GM12873 (cell line): ENCODE measurements at regions not wholly inside any gene's neighbourhood (a gene's known extent, or its start where the extent isn't known, plus 50 kb on each side); places are given as distances from the start of the nearest gene placed in this dataset.

Source experiments
- TF ChIP-seq, protein P1 (sequence below): IDR thresholded peaks from 2 replicates; pipeline ENCODE4 v1.5.1; 2012; ENCODE audit warnings: low read depth, mild to moderate bottlenecking, moderate library complexity, low read length, control low read depth; ENCODE audit not compliant: insufficient read depth; ENCODE audit errors: missing control alignments

DNA sequence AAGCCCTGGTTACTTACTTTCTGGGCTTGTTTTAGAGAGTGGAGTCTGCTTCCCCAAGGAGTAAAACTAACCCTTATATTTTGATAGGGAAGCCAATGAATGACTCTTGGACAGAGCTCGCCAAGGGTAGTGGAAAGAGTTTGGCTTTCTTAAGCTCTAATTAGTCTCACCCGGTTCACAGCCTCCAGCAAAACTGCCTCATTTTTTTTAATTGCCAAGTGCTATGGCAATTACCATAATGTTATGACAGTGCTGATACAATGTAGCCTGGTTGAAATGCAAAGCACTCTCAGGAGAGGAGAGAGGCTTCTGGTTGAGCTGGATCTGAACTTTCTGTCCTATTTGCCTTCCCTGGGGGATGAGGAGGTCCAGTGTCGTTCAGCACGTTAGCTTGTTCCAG lies 376.1 kb upstream of the CHRM2 start:
- TF ChIP-seq, protein P1, sequence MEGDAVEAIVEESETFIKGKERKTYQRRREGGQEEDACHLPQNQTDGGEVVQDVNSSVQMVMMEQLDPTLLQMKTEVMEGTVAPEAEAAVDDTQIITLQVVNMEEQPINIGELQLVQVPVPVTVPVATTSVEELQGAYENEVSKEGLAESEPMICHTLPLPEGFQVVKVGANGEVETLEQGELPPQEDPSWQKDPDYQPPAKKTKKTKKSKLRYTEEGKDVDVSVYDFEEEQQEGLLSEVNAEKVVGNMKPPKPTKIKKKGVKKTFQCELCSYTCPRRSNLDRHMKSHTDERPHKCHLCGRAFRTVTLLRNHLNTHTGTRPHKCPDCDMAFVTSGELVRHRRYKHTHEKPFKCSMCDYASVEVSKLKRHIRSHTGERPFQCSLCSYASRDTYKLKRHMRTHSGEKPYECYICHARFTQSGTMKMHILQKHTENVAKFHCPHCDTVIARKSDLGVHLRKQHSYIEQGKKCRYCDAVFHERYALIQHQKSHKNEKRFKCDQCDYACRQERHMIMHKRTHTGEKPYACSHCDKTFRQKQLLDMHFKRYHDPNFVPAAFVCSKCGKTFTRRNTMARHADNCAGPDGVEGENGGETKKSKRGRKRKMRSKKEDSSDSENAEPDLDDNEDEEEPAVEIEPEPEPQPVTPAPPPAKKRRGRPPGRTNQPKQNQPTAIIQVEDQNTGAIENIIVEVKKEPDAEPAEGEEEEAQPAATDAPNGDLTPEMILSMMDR = no peak

DNA sequence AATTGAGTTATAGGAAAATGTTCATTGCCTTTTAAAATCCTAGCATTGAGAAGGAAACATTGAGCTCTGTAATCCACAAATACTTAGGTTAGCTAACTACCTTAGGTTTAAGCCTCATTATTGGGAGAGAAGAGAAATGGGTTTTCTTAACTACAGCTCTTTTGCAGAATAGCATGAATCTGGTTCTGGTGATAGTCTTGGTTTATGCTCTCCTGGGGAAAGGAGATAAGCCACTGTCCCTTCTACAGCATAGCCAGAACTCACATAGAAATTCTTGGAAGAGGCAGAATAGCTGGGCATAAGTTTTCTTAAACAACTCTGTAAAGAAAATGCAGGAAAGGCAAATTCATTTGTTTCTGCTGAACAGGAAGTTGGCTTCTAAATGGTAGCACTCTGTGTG lies 378.6 kb upstream of the CHRM2 start:
- TF ChIP-seq, protein P1 = no peak

DNA sequence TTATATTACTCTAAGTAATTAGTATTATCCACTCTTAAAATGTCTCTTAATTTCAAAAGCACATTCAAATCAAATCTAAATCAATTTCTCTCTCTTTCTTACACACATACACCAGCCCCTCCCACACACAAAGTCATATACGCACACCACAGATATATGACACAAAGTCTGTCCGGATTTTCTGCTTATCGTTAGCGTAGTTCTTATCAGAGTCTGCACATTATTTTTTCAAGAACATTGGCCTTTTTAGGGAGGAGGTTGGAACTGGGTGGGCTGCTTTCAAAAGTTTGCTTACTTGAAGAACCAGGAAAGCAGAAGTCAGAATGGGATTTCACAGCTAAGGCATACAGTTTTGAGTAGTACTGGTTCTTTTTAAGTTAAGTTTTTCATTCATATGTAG lies 387.6 kb upstream of the CHRM2 start:
- TF ChIP-seq, protein P1 = no peak

DNA sequence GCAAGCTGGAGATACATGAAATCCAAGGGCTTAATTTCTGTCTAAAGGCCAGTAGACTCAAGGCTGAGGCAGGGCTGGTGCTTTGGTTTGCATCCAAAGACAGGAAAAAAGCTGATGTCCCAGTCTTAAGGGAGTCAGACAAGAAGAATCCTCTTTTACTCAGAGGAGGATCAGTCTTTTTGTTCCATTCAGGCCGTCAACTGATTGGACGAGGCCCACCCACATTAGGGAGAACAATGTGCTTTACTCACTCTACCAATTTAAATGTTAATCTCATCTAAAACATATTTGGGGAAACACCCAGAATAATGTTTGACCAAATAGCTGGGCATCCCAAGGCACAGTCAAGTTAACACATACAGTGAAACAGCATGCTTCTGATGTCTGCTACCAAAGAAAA lies 388.5 kb upstream of the CHRM2 start:
- TF ChIP-seq, protein P1 = no peak

DNA sequence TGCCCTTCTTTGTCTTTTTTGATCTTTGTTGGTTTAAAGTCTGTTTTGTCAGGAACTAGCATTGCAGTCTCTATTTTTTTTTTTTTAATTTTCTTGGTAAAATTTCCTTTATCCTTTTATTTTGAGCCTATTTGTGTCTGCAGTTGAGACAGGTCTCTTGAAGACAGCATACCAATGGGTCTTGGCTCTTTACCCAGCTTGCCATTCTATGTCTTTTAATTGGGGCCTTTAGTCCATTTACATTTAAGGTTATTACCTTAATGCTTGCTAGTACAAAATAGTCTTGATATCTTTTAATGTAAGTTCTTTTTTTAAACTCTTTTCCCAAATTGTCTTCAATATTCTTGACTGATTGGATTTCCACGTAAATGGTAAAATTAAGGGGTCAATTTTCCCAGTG lies 398.3 kb upstream of the CHRM2 start:
- TF ChIP-seq, protein P1 = no peak

DNA sequence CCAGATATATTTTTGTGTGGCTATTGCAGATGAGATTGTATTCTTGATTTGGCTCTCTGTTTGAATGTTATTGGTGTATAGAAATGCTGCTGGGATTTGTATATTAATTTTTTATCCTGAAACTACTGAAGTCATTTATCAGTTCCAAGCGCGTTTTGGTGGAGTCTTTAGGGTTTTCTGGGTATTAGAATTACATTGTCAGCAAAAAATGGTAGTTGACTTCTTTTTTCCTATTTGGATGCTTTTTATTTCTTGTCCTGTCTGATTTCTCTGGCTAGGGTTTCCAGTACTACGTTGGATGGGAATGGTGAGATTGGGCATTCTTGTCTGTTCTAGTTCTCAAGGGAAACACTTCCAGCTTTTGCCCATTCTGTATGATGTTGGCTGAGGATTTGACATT lies 415.5 kb upstream of the CHRM2 start:
- TF ChIP-seq, protein P1 = no peak

DNA sequence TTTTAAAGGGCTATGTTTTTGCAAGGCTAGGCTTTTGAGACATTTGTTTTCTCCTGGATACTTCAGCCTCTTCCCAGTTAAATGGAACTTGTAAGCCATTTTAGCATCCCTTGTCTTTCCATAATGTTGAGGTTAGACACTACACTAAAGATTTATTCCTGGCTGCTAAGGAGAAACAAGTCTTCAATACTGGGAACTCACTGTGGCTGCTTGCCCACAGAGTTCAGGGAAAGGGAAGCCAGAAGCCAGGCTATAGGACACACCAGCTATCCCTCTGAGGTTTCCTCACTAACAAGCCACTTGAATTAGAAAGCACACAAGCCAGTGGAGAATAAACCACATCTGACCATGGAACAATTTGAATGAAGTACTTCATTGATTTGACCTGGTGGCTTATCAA lies 421.7 kb upstream of the CHRM2 start:
- TF ChIP-seq, protein P1 = no peak

DNA sequence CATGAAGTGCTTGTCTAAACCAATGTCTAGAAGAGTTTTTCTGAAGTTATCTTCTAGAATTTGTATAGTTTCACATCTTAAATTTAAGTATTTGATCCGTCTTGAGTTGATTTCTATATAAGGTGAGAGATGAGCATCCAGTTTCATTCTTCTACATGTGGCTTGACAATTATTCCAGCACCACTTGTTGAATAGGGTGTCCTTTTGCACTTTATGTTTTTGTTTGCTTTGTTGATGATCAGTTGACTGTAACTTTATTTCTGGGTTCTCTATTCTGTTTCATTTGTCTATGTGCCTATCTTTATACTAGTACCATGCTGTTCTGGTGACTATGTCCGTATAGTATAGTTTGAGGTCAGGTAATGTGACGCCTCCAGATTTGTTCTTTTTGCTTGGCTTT lies 426.6 kb upstream of the CHRM2 start:
- TF ChIP-seq, protein P1 = no peak
